GM10266 (cell line): ENCODE measurements at regions not wholly inside any gene's neighbourhood (a gene's known extent, or its start where the extent isn't known, plus 50 kb on each side); places are given as distances from the start of the nearest gene placed in this dataset.

Experiments used
- DNase-seq: peaks from one replicate; pipeline ENCODE4 v3.0.0; 2012; ENCODE audit errors: extremely low spot score
- CTCF ChIP-seq: IDR thresholded peaks from 2 replicates; pipeline ENCODE4 v1.5.1; 2012; ENCODE audit warnings: mild to moderate bottlenecking, low read depth; ENCODE audit not compliant: control insufficient read depth, insufficient read depth; ENCODE audit errors: missing control alignments

- TF ChIP-seq CTCF = no peak
- DNase-seq = no peak
These were observed 152.6 kb downstream of the GASK1B start for GRCh38 chr4:158020176-158020575.

- no peak for DNase-seq
- TF ChIP-seq CTCF = no peak
These were observed 154.0 kb downstream of the GASK1B start for GRCh38 chr4:158018831-158019230.

- DNase-seq = no peak
These were observed 154.5 kb downstream of the GASK1B start for GRCh38 chr4:158018221-158018830.

GRCh38 chr4:158016511-158016910, 156.3 kb downstream of the GASK1B start:
- no peak for DNase-seq
- no peak for TF ChIP-seq CTCF

More at GRCh38 chr4:158018221-158018830, 154.5 kb downstream of the GASK1B start:
- no peak for TF ChIP-seq CTCF

GRCh38 chr4:158015241-158015640, 157.6 kb downstream of the GASK1B start:
- no peak for TF ChIP-seq CTCF
- DNase-seq = no peak

- DNase-seq = no peak
These were observed 159.0 kb downstream of the GASK1B start for GRCh38 chr4:158013858-158014257.

More at GRCh38 chr4:158013858-158014257, 159.0 kb downstream of the GASK1B start:
- TF ChIP-seq CTCF = no peak
